GM12874 (cell line): ENCODE measurements at regions not wholly inside any gene's neighbourhood (a gene's known extent, or its start where the extent isn't known, plus 50 kb on each side); places are given as distances from the start of the nearest gene placed in this dataset.

Source experiments
- TF ChIP-seq, protein P1 (sequence below): IDR thresholded peaks from 2 replicates; pipeline ENCODE4 v1.5.1; 2011; ENCODE audit warnings: low read depth, mild to moderate bottlenecking, control low read depth, low read length, moderate library complexity; ENCODE audit not compliant: insufficient read depth

DNA sequence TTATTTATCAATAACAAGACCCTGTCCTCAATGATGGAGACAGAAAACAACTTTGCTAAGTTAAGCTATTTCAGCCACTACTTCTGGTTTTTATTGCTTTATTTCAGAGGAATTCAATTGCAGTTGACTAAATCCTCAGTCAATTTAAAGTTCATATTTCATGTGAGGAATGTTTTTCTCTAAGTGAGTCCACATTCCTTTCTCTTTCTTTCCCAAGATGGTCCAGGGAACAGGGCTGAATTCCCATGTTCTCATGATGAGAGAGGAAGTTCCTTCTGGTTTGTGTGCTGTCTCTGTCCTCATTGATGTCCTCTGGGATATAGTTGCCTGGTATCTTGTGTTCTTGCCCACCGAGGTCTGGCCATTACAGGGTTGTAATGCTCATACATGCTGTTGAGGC is 117.2 kb downstream of the SLIT2 start:
- TF ChIP-seq, protein P1, sequence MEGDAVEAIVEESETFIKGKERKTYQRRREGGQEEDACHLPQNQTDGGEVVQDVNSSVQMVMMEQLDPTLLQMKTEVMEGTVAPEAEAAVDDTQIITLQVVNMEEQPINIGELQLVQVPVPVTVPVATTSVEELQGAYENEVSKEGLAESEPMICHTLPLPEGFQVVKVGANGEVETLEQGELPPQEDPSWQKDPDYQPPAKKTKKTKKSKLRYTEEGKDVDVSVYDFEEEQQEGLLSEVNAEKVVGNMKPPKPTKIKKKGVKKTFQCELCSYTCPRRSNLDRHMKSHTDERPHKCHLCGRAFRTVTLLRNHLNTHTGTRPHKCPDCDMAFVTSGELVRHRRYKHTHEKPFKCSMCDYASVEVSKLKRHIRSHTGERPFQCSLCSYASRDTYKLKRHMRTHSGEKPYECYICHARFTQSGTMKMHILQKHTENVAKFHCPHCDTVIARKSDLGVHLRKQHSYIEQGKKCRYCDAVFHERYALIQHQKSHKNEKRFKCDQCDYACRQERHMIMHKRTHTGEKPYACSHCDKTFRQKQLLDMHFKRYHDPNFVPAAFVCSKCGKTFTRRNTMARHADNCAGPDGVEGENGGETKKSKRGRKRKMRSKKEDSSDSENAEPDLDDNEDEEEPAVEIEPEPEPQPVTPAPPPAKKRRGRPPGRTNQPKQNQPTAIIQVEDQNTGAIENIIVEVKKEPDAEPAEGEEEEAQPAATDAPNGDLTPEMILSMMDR: no peak

DNA sequence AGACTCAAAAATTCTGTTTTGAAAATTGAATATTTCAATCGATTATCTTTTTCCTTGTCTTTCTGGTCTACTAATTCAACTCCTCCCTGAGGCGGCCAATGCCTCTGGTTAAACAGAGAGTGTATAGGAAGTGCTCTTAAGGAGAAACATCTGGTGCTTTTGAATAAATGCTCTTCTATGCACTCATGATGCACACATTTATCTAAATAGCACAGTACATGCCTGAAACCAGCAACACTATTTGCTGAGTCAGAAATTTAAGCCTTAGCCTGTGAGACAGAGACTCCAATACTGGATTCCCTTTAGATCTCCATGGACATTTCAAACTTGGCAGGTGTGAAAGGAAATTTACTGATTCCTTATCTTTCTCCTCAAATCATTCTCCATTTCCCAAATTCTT is 118.6 kb downstream of the SLIT2 start:
- TF ChIP-seq, protein P1: no peak

DNA sequence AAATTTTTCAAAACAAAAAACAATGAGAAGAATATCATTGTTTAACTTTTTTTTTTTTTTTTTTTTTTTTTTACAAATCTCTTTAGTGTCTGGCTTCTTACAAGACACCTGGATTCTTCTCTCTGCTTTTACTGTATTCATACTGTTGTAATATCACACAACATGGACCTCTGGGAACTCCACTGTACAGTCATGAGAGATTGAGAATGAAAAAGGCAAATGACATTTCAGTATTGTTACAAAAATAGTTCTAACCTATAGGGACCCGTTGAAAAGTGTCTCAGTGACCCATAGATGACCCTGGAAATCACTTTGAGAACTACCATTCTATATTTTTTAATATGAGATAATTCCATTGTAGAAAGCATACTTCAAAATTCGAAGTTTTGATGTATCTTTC is 124.4 kb downstream of the SLIT2 start:
- TF ChIP-seq, protein P1: no peak

DNA sequence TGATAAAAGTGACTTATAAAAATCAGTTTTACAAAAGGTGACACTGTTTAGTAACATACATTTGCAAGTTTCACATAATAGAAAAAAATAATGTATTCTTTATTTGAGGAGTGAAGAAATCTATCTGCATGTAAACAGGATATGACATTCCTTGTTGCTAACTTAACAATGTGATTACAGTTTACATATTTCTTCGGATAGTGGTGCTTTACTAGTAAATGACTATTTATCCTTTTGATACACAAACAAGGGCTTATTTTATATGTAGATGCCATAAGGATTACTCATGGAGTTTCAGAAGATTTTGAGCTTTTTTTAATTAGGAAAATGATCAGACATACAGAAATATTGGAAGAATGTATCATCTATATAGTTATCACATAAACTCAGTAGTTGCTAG is 126.5 kb downstream of the SLIT2 start:
- TF ChIP-seq, protein P1: no peak

DNA sequence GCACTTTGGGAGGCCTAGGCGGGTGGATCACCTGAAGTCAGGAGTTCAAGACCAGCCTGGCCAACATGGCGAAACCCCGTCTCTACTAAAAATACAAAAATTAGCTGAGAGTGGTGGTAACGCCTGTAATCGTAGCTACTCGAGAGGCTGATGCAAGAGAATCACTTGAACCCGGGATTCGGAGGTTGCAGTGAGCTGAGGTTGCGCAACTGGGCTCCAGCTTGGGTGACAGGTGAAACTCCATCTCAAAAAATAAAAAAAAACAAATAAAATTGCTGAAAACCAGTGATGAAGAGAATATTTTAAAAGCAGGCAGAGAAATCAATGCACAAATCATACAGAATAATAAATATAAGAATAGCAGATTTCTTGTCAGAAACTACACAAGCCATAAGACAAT is 129.3 kb downstream of the SLIT2 start:
- TF ChIP-seq, protein P1: no peak

DNA sequence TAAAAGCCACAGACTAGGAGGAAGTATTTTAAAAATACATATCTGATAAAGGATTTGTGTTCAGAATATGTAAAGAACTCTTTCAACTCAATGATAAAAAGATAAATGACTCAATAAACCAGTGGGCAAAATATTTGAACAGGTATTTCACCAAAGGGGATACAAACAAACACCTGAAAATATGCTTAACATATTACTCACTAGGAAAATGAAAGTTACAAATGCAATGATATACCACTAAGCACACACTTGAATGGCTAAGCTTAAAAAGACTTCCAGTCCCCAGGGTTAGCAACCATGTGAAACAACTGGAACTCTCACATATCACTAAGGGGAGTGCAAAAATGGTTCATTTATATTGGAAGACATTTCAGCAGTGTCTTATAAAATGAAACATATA is 131.6 kb downstream of the SLIT2 start:
- TF ChIP-seq, protein P1: no peak

DNA sequence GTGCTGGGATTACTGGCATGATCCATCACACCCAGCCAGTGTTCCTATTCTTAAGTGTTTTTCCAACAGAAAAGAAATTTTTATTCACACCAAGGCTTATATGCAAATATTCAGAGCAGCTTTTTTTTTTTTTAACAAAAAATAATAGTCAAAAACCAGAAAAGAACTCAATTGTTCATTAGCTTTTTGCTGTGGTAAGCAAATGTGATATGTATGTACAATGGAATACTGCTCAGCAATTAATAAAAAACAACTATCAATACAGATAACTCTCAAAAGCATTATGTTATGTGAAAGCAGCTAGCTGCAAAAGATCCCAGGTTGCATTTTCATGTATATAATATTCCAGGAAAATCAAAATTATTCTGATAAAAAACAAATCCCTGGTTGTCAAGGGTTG is 132.3 kb downstream of the SLIT2 start:
- TF ChIP-seq, protein P1: no peak

DNA sequence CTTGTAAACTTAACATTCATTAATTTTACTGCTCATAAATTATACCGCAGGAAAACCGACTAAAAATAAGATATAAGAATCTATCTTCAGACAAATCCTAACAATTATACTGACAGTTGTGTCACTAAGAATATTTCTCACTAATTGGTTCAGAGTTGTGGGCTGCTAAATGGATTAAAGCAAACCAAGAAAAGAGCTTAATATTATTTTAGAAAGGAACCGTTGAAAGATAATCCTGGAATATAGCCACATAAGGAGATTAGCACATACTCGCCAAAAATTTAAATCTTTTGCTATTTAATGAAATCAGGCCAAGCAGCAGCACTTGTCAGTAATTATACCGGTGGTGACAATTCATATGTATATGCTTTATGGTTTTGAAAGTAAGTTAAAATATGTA is 132.8 kb downstream of the SLIT2 start:
- TF ChIP-seq, protein P1: no peak
